ENCODE measurements at regions not wholly inside any gene's neighbourhood (a gene's known extent, or its start where the extent isn't known, plus 50 kb on each side); places are given as distances from the start of the nearest gene placed in this dataset.
"Not testable (repeated sequence)": the region's sequence is repeated elsewhere in the genome, so short reads cannot be mapped to it uniquely, and the experiment has no call there.

DNA sequence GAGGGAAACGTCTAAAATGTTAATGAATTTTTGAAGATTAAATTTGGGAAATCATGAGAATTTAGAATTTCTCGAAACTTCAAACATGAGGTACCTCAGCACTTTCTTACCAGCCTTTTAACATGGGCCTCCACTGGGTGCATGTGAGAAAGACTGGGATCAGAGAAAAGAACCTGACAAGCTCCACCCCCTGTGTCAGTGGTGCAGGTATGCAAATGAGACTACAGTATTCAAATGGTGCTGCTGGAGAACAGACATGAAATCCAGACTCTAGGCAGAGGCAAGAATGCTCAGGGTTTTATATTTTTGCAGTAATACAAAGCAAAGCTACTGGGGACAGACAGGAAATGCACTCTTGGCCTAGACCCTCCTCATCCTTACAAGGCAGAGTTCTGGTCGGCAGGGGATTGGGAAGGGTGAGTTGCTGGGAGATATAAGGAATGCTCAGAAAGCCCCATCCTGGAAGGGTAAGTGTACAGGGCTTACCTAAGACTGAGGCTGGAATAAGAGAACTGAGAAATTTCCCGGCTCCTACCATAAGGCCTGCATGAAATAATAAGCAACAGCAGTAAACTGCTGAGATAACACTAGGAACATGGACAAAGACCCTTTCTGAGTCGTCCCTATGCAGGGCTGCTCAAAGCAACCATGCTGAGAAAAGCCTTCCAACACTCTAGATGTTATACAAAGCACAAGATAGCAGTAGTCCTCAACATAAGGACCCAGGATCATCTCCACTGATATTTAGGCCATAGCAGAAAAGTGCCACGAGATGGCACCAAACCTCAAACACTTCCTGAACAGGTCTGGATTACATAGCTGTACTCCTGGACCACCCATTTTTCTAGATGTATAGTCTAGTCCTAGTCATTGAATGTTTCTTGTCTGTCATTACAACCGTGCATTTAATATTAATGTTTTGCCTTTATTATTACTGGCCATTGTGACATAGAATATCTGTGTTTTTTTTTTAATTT, 260.8 kb downstream of the RASSF9 start:
- peak; percentile 87 for DNase-seq

DNA sequence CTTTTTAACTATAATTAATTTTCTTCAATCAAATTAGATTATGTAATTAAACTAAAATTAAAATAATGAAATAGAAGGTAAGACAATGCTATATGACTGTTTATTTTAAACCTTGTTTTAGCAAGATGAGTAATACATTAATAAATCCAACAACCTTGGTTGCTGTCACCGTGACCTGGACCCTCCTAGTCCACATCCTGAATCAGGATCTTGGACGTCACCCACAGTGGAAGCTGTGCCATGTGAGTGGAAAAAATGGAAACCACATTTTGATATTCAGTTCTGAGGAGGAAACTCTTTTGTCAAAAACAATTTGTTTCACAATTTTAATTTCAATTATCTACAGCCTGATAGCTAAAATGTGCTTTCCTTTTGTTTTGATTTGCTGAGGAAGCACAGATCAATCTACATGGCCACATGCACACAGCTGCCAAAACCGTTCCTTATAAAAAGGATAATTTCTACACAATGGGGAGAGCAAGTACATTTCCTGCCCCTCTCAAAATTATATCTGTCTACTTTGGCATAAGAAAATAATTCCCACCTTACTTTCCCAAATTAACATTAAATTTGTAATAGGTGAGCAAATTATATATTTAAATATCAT, 255.5 kb downstream of the RASSF9 start:
- no peak for DNase-seq

DNA sequence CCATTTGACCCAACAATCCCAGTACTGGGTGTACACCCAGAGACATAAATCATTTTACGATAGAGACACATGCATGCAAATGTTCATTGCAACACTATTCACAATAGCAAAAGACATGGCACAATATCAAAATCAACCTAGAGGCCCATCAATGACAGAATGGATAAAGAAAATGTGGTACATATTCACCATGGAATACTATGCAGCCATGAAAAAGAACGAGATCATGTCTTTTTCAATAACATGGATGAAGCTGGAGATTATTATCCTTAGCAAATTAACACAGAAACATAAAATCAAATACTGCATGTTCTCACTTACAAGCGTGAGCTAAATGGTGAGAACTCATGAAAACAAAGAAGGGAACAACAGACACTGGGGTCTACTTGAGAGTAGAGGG, 249.1 kb downstream of the RASSF9 start:
- DNase-seq = no peak

DNA sequence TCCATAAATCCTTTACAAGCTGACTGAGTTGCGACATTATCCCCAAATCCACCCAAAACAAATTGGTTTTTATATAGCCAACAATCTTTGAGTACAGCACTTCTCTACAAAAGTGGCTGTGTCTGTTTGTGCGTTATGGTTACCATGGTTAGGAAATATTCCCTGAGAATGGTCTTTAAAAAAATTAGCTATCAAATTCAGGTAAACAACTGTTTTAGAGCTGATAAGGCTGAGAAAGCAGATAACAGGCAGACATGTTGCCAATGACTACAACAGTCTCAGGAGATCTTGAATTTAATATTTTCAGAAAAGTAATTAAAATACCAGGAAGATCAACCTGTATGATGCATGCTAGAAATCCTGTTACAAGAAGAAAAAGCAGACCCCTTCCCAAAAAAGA, 248.0 kb downstream of the RASSF9 start:
- DNase-seq = peak; percentile 26

DNA sequence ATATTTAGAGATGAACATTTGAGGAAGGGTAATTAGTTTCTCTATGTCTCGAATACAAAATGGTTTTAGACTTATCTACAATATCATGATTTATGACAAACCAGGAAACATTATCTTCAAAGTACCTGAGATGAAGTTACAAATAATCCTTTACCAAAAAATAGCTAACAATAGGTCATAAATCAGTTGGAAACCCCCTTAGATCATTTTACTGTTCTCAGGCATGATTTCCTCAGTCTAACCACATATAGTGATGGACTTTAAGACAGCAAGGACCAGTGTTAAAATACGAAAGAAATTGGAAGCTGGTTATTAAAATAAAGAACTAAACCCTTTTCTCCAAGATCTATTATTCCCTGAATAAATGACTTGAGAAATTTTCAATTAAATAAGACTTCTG, 235.4 kb downstream of the RASSF9 start:
- no peak for DNase-seq

DNA sequence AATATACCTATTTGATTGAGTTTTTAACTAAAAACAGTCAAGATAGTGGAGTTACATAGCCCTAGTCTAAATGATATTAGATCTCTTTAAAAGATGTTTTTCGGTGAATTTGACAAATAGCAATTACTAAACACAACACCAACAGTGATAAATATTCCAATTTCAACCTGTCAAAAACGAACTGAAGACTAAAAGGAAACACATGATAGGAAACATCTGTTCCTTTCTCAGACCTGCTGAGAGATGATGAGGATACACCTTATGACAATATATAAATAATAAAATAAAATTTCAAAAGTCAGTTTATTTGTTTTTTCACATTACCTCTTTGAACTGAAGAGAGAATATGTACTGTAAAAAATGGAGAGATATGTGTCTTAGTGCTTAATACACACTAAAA, 232.7 kb downstream of the RASSF9 start:
- no peak for DNase-seq

DNA sequence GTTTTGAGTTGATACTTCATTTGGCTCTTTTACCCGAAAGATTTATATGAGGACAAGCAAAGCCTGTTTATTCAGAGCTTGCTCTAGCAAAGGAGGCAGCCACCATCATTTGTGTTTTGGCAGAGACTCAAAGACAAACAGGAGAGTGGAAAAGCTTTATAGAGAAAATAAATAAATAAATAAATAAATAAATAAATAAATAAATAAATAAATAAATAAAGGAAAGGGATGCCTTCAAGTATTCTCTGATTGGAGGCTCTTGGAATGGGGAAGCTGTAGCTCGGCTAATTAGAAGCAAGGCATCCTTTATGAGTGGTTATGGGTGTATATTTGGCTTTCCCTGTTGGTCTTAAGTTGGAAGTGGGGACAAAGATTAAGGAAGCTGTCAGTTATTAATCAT, 229.8 kb downstream of the RASSF9 start:
- no peak for DNase-seq

DNA sequence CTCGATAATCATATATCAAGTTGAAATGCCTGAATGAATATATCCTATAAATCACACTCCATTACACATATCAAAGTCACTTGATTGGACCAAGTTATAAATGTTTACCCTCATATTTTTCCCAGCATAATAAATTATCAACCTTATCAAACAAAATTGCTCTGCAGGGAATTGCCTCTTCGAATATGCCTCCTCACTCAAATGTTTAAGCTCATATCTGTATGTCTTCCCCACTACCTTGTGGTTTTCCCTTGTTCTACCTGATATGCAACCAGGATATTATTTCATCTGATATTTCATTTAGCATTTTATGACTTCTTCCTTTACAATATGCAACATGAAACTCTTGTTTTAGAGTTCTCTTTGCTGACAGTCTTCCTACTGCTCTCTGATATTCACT, 226.4 kb downstream of the RASSF9 start:
- no peak for DNase-seq

DNA sequence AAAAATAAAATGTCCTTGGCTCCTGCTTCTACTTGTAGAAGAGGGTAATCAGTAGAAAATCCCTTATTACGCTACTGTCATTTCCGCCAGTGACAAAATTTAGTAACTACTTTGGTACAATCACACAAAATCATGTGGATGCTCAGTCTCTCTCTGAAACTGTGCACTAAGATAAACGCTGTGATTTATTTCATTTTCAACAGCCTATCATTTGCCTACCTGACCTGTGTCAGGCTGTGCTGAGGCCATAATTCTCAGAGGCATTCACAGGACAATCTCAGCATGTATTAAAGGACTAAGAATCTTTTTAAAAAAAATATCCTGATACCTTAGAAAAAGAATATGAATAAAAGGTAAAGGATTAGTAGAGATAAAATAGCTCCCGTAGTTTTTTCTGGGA, 226.0 kb downstream of the RASSF9 start:
- no peak for DNase-seq

DNA sequence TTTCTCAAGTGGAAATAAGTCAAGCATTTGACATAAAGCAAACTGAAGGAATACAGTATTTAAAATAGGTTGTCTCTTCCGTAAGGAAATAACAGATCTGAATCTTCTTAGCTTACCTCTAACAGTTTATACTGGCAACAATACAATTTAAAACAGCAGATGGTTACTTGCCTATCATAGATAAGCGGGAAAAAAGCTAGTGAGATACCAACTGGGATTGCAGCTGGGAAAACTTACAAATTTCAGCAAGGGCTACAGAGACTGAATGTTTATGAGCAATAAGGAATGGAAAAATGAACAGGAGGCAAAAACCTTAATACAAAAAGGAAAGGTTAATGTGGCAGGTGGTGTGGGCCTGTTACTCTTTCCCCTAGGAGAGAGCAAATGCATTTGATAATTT, 220.0 kb downstream of the RASSF9 start:
- no peak for DNase-seq

DNA sequence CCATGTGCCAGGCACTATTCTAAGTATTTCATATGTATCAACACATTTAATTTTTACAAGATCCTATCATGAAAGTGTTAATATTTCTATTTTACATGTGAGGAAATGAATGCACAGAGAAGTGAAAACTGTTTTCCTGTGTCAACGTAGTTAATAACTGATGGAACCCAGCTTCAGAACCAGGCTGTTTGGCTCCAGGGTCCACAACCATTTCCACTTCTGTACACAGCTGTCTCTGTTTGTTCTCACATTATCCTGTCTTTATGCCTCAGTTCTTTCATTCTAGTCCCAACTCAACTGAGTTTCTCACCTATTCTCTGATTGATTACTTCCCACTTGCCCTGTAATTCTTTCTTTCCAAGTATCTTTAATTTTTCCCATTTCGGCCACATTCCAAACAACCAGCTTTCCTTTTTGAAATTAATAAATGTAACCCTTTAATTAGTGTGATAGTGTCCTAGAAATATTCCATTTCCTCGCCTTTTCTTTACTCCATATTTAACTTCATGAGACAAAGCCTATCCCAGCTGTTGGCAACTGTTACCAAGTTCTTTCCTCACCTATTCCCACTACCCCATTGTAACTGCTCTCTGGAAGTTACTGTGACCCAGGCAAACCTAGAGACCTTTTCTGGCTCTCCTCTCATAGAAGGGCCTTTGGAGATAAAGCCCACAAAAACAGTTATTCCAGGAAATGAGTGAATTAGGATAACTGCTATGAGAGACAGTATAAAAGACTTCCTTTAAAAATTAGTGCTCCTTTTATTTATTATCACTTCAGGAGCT, 218.7 kb downstream of the RASSF9 start:
- DNase-seq = peak; percentile 11

DNA sequence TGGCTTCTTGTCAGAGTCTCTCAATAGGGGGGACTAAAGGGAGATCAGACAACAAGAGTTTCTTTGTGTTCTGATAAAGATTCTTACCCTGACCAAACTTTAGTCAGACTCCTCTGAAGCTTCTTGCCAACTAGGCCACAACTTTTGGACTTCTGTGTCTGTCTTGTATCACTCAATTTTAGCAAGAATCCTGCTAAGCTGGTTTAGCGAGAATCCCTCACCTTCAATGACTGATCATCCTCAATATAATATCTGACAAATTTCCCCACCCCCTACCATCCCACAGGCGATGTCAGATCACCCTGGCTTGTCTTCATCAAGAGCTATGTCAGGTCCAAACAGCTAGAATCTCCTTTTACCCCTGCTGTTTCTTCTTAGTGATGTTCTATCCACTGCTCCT, 215.2 kb downstream of the RASSF9 start:
- DNase-seq = no peak

DNA sequence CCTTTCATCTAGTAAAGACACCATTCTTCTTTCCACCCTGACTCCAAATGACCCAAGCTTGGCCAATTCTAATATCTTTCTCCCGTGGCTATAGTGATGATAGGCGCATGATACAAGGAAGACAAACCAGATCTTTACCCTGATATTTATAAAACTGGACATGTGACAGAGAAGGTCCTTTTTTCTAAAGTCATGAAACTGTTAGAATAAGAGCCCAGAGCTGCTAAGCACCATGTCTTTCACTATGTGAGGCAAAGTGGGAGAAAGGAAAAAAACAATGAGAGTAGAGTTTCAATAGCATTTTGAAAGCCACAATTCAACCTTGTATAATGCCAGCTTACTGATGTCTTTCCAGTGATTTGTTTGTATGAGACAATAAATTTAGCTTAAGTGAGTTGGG, 212.4 kb downstream of the RASSF9 start:
- DNase-seq = no peak

DNA sequence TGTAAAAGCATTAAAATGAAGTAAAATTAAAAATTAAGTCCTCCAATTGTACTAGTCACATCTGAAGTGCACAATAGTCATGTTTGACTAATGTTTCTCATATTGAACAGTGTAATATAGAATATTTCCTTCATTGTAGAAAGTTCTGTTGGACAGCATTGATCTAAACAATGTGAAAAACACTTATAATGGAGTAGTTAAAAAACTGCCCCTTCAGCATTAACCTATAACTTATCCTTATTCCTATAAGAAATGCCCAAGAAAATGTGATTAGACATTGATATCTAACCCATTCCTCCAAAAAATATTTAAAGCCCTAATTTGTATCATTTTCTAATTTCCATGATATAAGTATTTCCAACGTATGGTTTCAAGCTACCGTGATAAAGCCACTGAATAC, 210.7 kb downstream of the RASSF9 start:
- DNase-seq = no peak

DNA sequence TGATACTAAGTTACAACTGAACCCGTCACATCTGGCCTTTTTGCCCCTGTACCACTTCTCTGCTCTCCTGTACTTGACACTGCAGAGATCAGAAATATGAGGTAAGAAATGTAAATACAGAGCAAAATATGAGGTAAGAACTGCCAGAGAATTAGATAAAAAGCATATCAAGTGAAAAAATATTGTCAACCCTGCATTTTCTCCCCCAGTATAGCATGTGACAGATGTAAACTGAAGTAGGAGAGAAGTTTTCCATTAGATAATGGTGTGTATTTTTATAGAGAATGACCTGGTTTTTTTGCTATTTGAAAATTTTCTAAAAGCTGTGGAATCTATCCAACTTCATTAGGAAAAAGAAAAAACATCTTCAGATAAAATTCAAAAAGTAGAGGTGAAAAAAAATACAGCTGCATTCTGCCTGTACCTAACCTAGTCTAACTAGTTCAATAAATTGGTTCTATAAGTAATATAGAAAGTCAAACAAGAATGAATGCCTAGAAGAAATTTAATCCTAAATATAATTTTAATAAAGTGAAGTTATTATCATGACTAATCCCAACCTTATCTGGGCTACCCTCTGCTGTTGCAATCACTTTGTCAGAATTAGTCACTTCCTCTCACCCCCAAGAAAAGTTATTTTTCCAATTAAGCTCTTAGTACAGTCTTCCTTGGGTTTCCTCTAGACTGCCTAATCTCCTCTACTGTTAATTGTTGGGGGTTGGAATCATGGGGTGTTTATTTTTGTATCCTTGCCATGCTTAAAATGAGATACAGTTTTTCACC, 210.0 kb downstream of the RASSF9 start:
- DNase-seq = peak; percentile 79

DNA sequence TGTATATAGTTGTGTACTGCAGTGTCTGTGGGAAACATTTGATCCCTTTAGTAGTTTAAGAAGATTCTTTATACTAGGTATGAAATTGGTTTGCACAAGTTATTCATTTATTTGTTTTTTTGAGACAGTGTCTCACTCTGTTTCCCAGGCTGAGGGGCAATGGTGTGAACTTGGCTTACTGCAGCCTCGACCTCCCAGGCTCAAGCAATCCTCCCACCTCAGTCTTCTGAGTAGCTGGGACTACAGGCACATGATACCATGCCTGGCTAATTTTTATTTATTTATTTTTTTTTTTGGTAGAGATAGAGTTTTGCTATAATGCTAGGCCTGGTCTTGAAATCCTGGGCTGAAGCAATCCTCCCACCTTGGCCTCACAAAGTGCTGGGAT, 209.4 kb downstream of the RASSF9 start:
- DNase-seq = no peak

DNA sequence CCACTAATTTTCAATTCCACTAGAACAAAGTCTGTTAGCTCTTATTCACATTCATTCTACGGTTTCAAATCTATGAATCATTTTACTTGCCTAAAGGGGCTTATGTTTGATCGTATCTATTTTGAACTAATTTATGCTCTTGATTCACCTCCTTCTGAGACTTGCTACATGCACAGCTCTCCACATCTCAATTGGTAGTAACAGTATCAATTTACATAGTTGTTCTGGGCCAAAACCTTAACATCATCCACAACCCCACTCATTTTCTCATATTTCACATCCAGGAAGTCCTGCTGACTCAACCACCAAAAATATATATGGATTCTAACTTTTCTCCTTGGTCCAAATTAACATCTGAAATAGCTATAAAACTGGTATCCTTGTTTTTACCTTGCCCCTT, 208.6 kb downstream of the RASSF9 start:
- DNase-seq = no peak

DNA sequence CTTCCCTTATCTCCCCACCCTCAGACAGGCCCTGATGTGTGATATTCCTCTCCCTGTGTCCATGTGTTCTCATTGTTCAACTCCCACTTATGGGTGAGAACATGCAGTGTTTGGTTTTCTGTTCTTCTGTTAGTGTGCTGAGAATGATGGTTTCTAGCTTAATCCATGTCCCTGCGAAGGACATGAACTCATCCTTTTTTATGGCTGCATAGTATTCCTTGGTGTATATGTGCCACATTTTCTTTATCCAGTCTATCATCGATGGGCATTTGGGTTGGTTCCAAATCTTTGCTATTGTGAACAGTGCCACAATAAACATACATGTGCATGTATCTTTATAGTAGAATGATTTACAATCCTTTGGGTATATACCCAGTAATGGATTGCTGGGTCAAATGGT, 207.6 kb downstream of the RASSF9 start:
- DNase-seq = not testable (repeated sequence)

DNA sequence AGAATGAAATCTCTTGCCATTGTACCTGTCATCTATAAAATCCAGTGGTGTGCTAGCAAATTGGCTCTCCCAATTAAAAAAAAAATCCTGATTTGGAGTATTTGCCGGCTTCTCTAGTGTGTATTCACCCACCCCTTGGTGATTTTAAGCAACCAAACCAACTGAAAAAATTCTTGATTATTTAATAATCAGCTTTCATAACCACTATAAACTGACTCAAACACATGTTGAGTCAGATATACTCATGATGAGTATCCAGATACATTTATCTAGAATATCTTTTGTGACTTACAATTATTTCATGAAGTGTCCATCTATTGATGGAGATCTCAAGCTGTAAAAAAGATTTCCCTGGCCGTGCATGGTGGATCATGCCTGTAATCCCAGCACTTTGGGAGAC, 205.4 kb downstream of the RASSF9 start:
- no peak for DNase-seq

DNA sequence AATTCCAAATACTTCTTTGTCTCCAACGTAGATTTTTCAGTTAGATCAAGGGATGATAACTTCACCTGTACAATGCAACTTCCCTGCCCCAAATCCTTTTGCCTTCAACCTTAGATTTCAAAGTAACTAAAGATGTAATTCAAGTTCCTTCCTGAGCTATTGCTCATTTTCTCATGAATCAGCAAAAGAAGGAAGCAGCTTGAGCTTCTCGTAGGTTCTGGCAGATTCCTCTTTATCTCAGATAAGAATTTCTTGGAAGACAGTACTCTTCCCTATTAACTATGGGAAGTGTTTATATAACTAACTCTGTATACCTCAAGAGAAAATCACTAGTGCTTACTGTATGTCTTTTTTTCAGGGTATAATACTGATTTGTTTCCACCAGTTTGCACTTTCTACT, 203.8 kb downstream of the RASSF9 start:
- DNase-seq = no peak

DNA sequence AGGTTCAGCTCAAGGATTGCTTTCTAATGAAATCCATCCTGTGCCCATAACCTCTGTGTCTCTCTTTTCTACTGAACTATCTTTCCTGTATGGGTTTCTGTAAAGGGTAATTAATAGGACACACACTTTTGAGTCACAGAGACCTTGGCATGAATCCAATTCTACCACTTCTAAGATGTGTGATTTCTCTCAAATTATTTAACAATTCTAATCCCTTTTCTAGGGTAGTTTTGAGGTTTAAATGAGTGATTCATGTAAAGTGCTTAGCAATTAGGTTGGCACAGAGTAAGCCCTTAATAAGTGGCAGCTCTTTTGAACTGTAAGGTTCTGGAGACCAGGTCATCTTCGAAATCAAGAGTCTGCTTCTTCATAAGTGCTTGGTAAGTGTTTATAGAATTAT, 202.7 kb downstream of the RASSF9 start:
- DNase-seq = no peak

DNA sequence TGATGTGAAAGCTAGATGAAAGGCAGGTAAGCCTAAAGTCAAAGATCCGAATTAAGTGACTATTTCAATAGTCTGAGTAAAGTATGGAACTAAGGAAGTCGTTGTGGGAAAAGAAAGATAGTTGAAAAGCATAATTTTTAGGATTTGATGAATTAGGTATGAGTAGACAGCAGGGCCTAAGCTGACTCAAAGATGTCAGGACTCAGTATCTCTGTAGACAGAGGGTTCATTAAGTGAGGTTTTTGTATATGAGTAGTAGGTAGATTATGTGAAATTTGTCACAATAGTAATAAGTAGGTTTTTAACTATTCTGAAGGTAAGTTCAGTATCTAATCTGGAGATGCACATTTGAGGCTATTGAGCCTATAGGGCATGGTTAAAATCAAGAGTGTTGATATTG, 196.4 kb downstream of the RASSF9 start:
- DNase-seq = no peak

DNA sequence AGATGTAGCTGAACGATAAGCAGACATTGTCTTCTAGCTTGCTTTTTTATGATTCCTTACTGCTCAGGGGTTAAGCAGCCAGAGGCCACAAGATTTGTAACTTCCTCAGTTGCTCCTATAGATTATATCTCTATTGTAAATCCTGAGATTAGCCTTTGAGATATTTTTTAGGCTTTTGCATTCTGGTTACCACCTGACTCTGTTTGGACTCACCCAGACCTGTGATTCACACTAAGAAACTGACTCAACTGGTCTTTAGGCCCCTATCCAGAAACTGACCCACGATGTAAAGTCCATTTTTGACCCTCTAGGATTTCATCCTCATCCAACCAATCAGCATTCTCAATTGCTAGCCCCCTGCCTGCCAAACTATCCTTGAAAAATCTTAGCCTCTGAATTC, 194.4 kb downstream of the RASSF9 start:
- DNase-seq = no peak
